NB4 (cell line): ENCODE measurements at regions not wholly inside any gene's neighbourhood (a gene's known extent, or its start where the extent isn't known, plus 50 kb on each side); places are given as distances from the start of the nearest gene placed in this dataset.

Experiments
- DNase-seq: peaks from one replicate; pipeline ENCODE4 v3.0.0; 2010; ENCODE audit warnings: low read depth
- H3K4me3 ChIP-seq: one replicate; pipeline ENCODE4 v1.5.1; 2011; ENCODE audit warnings: mild to moderate bottlenecking, low read depth, low read length, moderate library complexity
- MYC ChIP-seq: IDR thresholded peaks from 2 replicates; pipeline ENCODE4 v1.6.1; 2011; ENCODE audit warnings: low read depth, low read length
- POLR2A ChIP-seq: IDR thresholded peaks from 2 replicates; pipeline ENCODE4 v1.6.1; 2011; ENCODE audit warnings: mild to moderate bottlenecking; ENCODE audit not compliant: insufficient read length; ENCODE audit errors: extremely low read depth
- TF ChIP-seq, protein P1 (sequence below): IDR thresholded peaks from one replicate; pipeline ENCODE4 v1.5.1; 2012; ENCODE audit warnings: low read depth, low read length
- TF ChIP-seq, protein P2 (sequence below): IDR thresholded peaks from 2 replicates; pipeline ENCODE4 v1.6.1; 2011; ENCODE audit warnings: low read depth, low read length

DNA sequence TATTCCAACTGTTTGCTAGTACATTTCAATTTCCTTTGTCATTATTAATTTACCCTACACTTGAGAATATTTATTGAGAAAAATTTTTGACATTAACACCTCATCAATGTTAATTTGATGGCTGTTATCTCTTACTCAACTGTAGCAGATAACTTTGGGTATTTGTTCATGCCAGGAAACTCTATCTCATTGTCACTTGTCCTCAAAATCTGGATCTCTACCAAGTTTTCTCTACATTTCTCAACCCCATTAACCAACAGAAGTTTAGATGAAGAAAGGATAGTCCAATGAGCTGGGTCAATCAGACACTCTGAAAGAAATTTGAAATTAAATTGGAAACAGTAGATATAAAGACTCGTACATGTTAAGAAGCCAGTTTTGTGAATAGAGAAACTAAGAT is 395.3 kb downstream of the TUSC1 start:
- no peak overlapping the region for H3K4me3 ChIP-seq
- no peak for TF ChIP-seq MYC
- no peak for TF ChIP-seq POLR2A
- DNase-seq: no peak

DNA sequence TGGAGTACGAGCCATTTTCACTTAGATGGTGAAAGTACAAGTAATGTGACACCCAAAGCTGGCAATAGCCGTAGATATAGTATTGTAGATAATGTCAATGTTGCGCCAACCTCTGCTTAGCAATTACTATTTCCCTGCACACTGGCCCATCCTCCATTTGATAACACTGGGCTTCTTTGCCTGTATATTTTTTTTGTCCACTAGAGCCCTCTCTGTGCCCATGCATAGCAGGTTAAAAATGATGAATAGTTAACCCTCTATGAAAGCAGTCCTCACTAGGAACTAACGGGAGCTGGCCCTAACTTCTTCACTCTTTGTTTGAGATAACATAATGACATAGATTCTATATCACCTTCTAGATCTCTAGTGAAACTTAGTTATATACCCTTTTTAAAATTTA is 416.8 kb downstream of the TUSC1 start:
- TF ChIP-seq, protein P1, sequence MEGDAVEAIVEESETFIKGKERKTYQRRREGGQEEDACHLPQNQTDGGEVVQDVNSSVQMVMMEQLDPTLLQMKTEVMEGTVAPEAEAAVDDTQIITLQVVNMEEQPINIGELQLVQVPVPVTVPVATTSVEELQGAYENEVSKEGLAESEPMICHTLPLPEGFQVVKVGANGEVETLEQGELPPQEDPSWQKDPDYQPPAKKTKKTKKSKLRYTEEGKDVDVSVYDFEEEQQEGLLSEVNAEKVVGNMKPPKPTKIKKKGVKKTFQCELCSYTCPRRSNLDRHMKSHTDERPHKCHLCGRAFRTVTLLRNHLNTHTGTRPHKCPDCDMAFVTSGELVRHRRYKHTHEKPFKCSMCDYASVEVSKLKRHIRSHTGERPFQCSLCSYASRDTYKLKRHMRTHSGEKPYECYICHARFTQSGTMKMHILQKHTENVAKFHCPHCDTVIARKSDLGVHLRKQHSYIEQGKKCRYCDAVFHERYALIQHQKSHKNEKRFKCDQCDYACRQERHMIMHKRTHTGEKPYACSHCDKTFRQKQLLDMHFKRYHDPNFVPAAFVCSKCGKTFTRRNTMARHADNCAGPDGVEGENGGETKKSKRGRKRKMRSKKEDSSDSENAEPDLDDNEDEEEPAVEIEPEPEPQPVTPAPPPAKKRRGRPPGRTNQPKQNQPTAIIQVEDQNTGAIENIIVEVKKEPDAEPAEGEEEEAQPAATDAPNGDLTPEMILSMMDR: no peak
- TF ChIP-seq MYC (no peak), POLR2A (no peak)
- TF ChIP-seq, protein P2, sequence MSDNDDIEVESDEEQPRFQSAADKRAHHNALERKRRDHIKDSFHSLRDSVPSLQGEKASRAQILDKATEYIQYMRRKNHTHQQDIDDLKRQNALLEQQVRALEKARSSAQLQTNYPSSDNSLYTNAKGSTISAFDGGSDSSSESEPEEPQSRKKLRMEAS: no peak
- no peak for DNase-seq

DNA sequence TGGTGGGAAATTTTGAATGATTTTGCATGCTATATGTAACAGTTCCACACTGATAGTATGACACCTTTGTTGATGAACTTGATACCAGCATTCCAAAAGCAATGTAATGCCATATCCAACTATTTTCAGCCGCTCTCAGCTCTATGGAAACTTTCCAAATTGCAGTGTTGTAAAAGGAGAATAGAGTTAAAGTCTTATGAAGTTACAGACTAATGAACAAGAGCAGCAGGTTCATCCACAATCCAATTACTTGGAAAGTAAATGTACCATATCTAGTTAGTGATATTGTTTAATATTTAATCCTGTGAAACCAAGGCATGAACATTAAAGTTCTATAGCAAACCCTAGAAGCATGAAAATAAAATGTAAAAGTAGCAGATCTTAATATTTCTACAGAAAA is 418.2 kb downstream of the TUSC1 start:
- no peak for DNase-seq
- no peak overlapping the region for H3K4me3 ChIP-seq
- no peak for TF ChIP-seq POLR2A
- TF ChIP-seq MYC: no peak
- TF ChIP-seq, protein P1: no peak
- TF ChIP-seq, protein P2: no peak

More for the DNA sequence above, 416.8 kb downstream of the TUSC1 start:
- no peak overlapping the region for H3K4me3 ChIP-seq

DNA sequence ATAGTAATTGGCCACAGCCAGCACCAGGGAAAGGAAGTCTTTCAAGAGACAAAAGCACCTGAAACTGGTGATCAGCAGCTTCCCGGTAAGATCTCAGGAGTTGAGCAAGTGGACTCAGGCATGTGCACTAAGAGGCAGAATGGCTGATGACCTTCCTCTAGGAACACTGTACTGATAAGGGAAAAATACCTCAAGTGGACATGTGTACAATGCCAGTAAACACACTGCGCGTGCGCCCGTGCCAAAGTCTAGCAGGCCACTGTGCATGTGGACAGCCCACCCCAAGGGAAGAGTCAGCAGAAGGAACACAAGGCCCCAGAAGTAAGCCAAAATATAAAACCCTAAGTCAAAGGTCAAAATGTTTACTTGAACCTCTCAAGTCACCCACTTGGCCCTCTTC is 423.0 kb downstream of the TUSC1 start:
- no peak for DNase-seq
- TF ChIP-seq, protein P1: no peak
- TF ChIP-seq MYC: no peak
- no peak for TF ChIP-seq POLR2A
- TF ChIP-seq, protein P2: no peak
- no peak overlapping the region for H3K4me3 ChIP-seq

DNA sequence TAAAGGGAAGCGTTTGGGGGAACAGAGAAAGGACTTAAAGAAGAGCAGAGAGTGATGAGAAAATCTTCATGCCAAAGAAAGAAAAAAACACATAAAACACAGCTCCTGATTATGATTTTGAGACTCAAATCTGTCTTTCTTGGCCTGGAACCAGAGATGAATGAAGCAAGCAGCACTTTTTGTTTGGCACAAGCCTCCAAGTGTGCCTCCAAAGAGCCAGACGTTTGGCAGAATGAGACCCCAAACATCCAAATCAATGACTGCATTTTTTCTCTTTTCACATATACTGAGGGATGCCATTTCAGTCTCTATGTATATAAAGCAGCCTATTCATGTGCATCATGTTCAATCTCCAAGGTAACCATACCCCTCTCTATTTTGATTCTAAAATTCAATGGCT is 424.2 kb downstream of the TUSC1 start:
- no peak for DNase-seq
- no peak overlapping the region for H3K4me3 ChIP-seq
- TF ChIP-seq, protein P2: no peak
- no peak for TF ChIP-seq POLR2A
- TF ChIP-seq, protein P1: no peak
- TF ChIP-seq MYC: no peak

DNA sequence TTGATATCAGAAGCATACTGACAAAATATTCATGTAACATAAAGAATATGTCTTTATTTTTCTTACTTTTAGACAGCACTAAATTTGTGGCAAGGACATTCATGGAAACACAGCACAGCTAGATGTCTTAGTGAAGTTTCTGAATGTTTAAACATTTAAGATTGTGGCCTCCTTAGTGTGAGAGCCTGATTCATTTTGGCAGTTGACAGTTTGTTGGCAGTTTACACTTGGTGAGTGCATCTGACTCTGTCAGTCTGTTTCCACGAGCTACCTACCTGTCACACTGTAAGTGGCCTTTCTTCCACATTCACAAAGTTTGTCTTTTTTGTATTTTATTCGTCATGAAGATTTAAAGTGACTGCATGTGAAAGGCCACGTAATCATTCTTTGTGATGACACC is 436.8 kb downstream of the TUSC1 start:
- H3K4me3 ChIP-seq: no peak overlapping the region
- no peak for TF ChIP-seq MYC
- no peak for DNase-seq

DNA sequence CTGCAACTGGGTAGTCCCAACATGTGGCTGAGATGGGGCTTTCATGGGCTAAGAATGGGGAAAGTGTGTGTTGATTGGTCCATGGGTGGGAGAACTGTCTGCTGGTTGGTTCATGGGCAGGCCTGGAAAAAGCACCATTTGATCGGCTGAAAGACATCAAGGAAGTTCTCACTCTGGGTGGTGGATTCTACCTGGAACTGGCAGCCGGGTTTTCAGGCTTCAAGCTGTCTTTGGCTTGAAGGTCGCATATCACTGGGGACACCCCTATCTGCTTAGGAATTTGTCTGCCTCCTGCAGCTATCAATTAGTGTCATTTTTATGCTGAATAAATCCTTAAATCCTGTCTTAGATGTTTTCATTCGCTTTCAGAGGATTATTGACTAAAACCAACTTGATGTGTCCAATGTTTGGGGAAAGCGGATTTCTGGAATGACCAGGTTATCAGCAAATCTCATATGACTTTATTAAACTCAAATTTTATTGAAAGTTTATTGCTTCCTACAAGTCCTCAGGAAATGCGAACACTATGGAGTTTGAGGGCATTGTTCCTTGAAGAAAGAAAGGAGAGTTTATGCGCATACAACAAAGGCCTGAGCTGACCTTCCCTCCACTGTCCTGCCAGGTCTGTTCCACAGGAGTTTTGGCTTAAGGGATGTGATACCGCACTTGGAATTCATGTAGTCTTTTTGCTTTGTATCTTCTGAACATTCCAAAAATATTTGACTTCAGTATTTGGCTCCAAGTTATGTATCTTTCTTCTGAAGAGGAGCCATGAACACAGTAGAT is 451.1 kb downstream of the TUSC1 start:
- TF ChIP-seq, protein P2: no peak
- TF ChIP-seq, protein P1: no peak
- TF ChIP-seq MYC: no peak
- TF ChIP-seq POLR2A: no peak
- no peak for DNase-seq
- no peak overlapping the region for H3K4me3 ChIP-seq
